HFFc6 (cell line): ENCODE measurements at regions not wholly inside any gene's neighbourhood (a gene's known extent, or its start where the extent isn't known, plus 50 kb on each side); places are given as distances from the start of the nearest gene placed in this dataset.

Experiments
- DNase-seq: peaks from one replicate; pipeline ENCODE4 v3.0.0-alpha.2; 2018
- H3K27ac Mint-ChIP-seq: 2 replicates; pipeline ENCODE4 v1.8.0; 2020; ENCODE audit warnings: mild to moderate bottlenecking, mixed read lengths
- H3K27me3 Mint-ChIP-seq: 2 replicates; pipeline ENCODE4 v1.8.0; 2021; ENCODE audit warnings: mild to moderate bottlenecking, moderate library complexity, mixed read lengths; ENCODE audit not compliant: insufficient read depth
- H3K36me3 Mint-ChIP-seq: 2 replicates; pipeline ENCODE4 v1.8.0; 2021; ENCODE audit warnings: low read depth, mixed read lengths
- H3K4me1 Mint-ChIP-seq: 2 replicates; pipeline ENCODE4 v1.8.0; 2020; ENCODE audit warnings: low read depth, mixed read lengths
- H3K4me3 Mint-ChIP-seq: 2 replicates; pipeline ENCODE4 v1.8.0; 2020; ENCODE audit warnings: mild to moderate bottlenecking, moderate library complexity, mixed read lengths
- H3K9me3 Mint-ChIP-seq: 2 replicates; pipeline ENCODE4 v1.8.0; 2020; ENCODE audit warnings: mild to moderate bottlenecking, mixed read lengths
- CTCF ChIP-seq: fragments of 200-600 bp; sonication (generic); IDR thresholded peaks from 2 replicates; pipeline ENCODE4 v1.5.0; 2021; ENCODE audit warnings: antibody characterized with exemption, mild to moderate bottlenecking

DNA sequence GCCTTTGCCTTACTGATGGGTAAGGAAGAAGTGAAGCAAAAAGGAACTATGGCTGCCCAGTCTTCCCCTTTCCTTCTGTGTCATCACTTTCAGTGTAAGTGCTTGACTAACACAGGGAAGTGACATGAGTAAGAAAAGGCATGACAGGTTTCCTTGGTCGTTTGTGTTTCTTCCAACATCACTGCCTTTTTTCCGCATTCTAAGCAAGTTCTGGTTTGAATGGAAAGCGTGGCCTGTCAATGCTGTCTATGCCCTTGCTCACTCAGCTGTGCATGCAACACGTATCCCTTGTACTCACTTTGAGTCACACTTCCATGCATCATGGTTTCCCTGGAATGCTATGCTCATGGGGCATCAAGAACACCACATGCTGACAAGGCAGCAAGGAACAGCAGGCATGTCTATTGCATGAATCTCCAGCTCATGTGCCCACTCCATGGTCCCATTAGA is 111.8 kb downstream of the OAT start:
- Mint-ChIP-seq H3K9me3 (no peaks in the 10 kb centered on the region; the same call in 1 of the 2 replicates), H3K4me1 (no peaks in the 10 kb centered on the region; the same call in 1 of the 2 replicates), H3K36me3 (no peaks in the 10 kb centered on the region), H3K27me3 (peaks cover 5% of the 10 kb centered on the region), H3K27ac (no peak overlapping the region), H3K4me3 (no peak overlapping the region)
- DNase-seq: peak; percentile 17
- TF ChIP-seq CTCF: no peak

DNA sequence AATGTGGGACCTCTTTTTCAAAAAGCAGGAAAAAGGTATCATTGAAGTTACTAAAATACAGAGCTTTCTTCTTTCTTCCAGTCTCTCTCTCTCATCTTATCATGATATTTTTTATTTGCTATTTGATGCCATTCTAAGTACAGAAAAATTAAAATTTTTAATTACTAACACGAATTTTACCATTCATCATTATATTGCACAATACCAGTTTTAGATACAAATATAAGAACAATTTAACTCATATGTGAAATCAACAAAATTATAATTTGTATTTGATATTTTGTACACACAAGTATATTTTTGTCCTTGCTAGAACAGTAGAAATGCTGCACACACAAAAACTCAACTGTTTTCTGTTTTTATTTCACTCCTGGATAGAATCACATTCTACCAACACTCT is 112.2 kb downstream of the OAT start:
- H3K36me3 Mint-ChIP-seq: no peaks in the 10 kb centered on the region
- no peak for DNase-seq
- no peak overlapping the region for H3K4me3 Mint-ChIP-seq
- peaks cover 5% of the 10 kb centered on the region for H3K27me3 Mint-ChIP-seq
- no peak overlapping the region for H3K27ac Mint-ChIP-seq
- TF ChIP-seq CTCF: no peak
- H3K4me1 Mint-ChIP-seq: no peaks in the 10 kb centered on the region; the same call in 1 of the 2 replicates
- no peaks in the 10 kb centered on the region; the same call in 1 of the 2 replicates for H3K9me3 Mint-ChIP-seq

DNA sequence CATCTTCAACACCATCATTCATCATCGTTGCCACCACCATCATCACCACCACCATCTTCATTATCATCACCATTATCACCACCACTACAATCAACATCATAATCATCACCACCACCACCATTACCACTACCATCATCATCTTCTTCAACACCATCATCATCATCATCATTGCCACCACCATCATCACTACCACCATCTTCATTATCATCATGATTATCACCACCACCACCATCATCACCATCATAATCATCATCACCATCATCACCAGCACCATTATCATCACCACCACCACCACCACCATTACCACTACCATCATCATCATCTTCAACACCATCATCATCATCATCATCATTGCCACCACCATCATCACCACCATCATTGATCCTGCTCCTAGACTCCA is 112.7 kb downstream of the OAT start:
- H3K4me1 Mint-ChIP-seq: no peaks in the 10 kb centered on the region; the same call in 1 of the 2 replicates
- H3K4me3 Mint-ChIP-seq: no peak overlapping the region
- H3K27me3 Mint-ChIP-seq: peaks cover 5% of the 10 kb centered on the region
- no peak for TF ChIP-seq CTCF
- no peak overlapping the region for H3K27ac Mint-ChIP-seq
- peaks cover 2% of the 10 kb centered on the region for H3K36me3 Mint-ChIP-seq
- peaks cover 4% of the 10 kb centered on the region for H3K9me3 Mint-ChIP-seq
- no peak for DNase-seq

- Mint-ChIP-seq H3K9me3 (peaks cover 13% of the 10 kb centered on the region), H3K27me3 (peaks cover 11% of the 10 kb centered on the region), H3K27ac (no peak overlapping the region), H3K4me3 (no peak overlapping the region), H3K36me3 (peaks cover 8% of the 10 kb centered on the region), H3K4me1 (no peaks in the 10 kb centered on the region; the same call in 1 of the 2 replicates)
- no peak for DNase-seq
- no peak for TF ChIP-seq CTCF
Observed at GRCh38 chr10:124305131-124305530, 113.6 kb downstream of the OAT start.

DNA sequence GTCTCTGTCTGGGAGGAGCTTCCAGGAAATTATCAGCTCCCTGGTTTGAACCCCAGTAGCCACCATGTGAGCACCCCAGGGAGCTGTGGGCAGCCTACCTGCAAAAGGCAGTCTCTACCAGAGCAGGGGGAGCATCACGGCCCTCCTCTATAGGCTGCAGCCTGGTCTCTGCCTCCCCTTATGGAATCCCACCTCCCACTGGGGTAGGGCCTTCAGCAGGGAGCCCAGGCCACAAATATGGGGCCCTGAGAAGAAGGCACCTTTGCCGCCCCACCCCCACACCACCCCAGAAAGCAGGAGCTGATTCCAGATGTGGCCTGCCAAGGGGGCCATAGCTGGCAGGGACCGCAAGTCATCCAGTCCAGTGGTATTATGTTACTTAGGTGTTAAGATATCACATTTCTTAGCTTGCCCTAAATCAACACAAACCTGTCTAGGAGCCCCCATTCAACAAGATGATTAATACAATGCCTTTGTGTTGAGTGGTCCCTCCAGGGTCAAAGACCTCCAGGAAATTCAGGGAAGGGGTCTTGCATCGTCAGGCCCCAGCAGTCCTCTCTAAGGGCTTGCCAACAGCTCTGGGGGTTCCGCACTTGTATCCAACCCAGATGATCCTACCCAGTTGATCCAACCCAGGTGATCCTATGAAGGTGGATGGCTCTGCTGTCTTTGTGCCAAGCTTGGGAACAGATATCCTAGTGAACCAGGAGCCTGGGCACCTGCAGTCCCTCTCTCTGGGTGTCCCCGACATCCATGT is 114.9 kb downstream of the OAT start:
- Mint-ChIP-seq H3K36me3 (peaks cover 8% of the 10 kb centered on the region), H3K4me3 (no peak overlapping the region), H3K27ac (no peak overlapping the region), H3K27me3 (peaks cover 11% of the 10 kb centered on the region), H3K9me3 (peaks cover 13% of the 10 kb centered on the region), H3K4me1 (no peaks in the 10 kb centered on the region; the same call in 1 of the 2 replicates)
- TF ChIP-seq CTCF: no peak
- DNase-seq: no peak
